ENCODE measurements at regions not wholly inside any gene's neighbourhood (a gene's known extent, or its start where the extent isn't known, plus 50 kb on each side); places are given as distances from the start of the nearest gene placed in this dataset.

DNA sequence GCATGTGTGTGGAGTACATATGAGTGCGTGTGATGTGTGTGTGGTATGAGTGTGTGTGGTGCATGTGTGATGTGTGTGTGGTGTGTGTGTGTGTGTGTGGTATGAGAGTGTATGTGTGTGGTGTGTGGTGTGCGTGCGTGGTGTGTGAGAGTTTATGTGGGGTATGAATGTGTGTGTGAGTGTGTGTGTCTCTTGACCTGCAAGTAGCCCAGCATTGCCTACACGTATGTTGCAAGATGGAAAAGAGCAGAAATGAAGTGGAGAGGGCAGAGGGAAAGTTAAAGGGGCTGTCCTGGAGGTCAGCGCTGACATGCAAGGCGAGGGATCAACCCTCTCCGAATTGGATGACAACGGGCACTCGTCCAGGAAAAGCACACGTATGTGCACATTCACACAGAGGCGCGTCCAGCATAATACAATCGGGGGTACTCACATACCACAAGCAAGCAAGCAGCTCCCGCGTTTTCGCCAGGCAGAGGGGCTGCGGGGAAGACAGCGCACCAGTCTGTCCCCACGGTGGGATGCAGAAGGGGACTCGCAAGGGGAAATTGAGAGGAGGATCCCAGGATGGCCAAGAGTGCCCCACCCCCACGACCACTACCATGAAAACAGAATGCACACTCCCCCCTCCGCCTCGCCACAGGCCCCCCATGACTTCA, 174.5 kb upstream of the AFDN start:
- Histone ChIP-seq H3K27ac (ENCODE audit: low read depth, low read length) (no peak overlapping the region), H3K9ac (ENCODE audit: low read length) (no peak overlapping the region), H3K27me3 (ENCODE audit: control insufficient read depth, insufficient read depth, low read length) (no peaks in the 10 kb centered on the region), H3K36me3 (ENCODE audit: control insufficient read depth, insufficient read depth, low read length) (no peaks in the 10 kb centered on the region), H3K9me3 (ENCODE audit: control insufficient read depth, insufficient read depth, low read depth, low read length) (no peaks in the 10 kb centered on the region), H3K4me1 (ENCODE audit: control insufficient read depth, insufficient read depth, low read length) (peaks cover 11% of the 10 kb centered on the region), H3K4me3 (ENCODE audit: low read depth, low read length) (no peak overlapping the region)

DNA sequence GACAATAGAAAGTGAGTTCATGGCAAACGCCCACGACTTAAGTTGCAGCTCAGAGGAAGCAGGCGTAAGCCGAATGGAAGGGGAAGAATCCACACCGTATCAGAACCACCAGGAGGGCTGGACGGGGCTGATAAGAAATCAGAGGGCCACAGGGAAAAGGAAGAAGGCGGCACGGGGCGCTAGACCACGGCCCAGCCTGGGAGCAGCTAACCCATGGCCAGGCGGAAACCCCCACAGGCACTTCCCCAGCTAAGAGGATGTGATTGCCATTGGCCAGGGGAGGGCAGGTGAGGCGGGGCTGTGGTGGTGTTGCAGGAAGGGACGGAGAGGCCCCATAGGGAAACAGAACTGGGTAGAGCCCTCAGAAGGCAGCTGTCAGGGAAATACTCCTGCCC, 174.0 kb upstream of the AFDN start:
- Histone ChIP-seq H3K4me3 (ENCODE audit: low read depth, low read length) (no peak overlapping the region), H3K9ac (ENCODE audit: low read length) (no peak overlapping the region), H3K27me3 (ENCODE audit: control insufficient read depth, insufficient read depth, low read length) (no peaks in the 10 kb centered on the region), H3K36me3 (ENCODE audit: control insufficient read depth, insufficient read depth, low read length) (no peaks in the 10 kb centered on the region), H3K4me1 (ENCODE audit: control insufficient read depth, insufficient read depth, low read length) (peaks cover 6% of the 10 kb centered on the region), H3K9me3 (ENCODE audit: control insufficient read depth, insufficient read depth, low read depth, low read length) (no peaks in the 10 kb centered on the region), H3K27ac (ENCODE audit: low read depth, low read length) (no peak overlapping the region)

DNA sequence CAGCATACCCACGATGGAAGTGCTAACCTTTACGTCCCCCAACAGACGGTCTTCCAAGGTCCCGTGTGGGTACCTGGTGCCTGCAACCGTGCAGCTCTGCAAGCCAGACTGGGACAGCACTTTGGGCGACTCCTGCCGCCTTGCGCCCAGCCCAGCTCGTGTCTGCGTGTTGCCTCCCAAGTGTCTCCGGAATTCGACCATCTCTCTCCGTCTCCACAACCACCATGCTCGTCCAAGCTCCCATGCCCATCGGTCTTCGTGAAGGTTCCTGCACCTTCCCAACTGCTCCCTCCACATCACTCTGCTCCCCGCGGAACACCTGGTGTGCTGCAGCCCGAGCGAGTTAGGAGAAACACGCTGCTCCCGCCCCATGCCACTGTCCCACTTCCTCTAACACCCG, 173.2 kb upstream of the AFDN start:
- no peak overlapping the region for H3K9ac ChIP-seq (ENCODE audit: low read length)
- no peak overlapping the region for H3K4me3 ChIP-seq (ENCODE audit: low read depth, low read length)
- peaks cover 3% of the 10 kb centered on the region; the same call in 1 of the 2 replicates for H3K9me3 ChIP-seq (ENCODE audit: control insufficient read depth, insufficient read depth, low read depth, low read length)
- no peaks in the 10 kb centered on the region for H3K36me3 ChIP-seq (ENCODE audit: control insufficient read depth, insufficient read depth, low read length)
- peaks cover 3% of the 10 kb centered on the region; the same call in 1 of the 2 replicates for H3K4me1 ChIP-seq (ENCODE audit: control insufficient read depth, insufficient read depth, low read length)
- H3K27ac ChIP-seq (ENCODE audit: low read depth, low read length): no peak overlapping the region
- no peaks in the 10 kb centered on the region for H3K27me3 ChIP-seq (ENCODE audit: control insufficient read depth, insufficient read depth, low read length)

DNA sequence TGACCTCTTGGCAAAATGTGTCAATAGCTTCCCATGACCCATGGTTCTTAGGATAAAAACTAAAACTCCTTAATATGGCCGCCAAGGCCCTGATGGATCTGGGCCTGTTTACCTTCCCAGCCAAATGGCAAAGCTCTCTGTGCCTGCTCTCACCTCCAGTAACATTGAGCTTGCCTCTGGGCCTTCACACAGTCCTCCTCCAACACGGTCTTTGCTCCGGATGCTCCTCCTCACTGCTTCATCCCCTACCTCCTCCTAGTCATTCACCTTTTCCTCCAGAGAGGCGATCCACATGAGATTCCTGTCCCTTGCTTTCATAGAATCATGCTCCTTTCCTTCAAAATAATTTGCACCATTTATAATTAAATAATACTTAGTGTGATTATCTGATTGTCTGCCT, 172.3 kb upstream of the AFDN start:
- Histone ChIP-seq H3K27me3 (ENCODE audit: control insufficient read depth, insufficient read depth, low read length) (no peaks in the 10 kb centered on the region), H3K4me1 (ENCODE audit: control insufficient read depth, insufficient read depth, low read length) (peaks cover 3% of the 10 kb centered on the region; the same call in 1 of the 2 replicates), H3K9ac (ENCODE audit: low read length) (no peak overlapping the region), H3K9me3 (ENCODE audit: control insufficient read depth, insufficient read depth, low read depth, low read length) (peaks cover 3% of the 10 kb centered on the region; the same call in 1 of the 2 replicates), H3K4me3 (ENCODE audit: low read depth, low read length) (no peak overlapping the region), H3K27ac (ENCODE audit: low read depth, low read length) (no peak overlapping the region), H3K36me3 (ENCODE audit: control insufficient read depth, insufficient read depth, low read length) (no peaks in the 10 kb centered on the region)

DNA sequence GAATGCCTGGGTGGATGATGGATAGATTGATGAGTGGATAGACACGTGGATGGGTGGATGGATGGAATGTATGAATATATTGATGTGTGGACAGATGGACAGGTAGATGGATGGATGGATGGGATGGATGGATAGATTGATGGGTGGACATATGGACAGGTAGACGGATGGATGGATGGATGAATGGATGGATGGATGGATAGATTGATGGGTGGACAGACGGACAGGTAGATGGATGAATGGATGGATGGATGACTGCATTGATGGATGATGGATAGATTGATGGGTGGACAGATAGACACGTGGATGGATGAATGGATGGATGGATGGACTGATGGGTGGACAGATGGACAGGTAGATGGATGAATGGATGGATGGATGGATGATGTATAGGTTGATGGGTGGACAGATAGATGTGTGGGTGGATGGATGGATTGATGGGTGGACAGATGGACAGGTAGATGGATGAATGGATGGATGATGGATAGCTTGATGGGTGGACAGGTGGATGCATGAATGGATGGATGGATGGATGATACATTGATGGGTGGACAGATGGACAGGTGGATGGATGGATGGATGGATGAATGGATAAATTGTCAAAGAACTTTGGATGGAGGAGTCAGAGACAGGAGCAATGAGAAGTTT, 171.4 kb upstream of the AFDN start:
- H3K27me3 ChIP-seq (ENCODE audit: control insufficient read depth, insufficient read depth, low read length): no peaks in the 10 kb centered on the region
- no peak overlapping the region for H3K9ac ChIP-seq (ENCODE audit: low read length)
- peaks cover 3% of the 10 kb centered on the region; the same call in 1 of the 2 replicates for H3K9me3 ChIP-seq (ENCODE audit: control insufficient read depth, insufficient read depth, low read depth, low read length)
- H3K27ac ChIP-seq (ENCODE audit: low read depth, low read length): no peak overlapping the region
- no peak overlapping the region for H3K4me3 ChIP-seq (ENCODE audit: low read depth, low read length)
- H3K36me3 ChIP-seq (ENCODE audit: control insufficient read depth, insufficient read depth, low read length): no peaks in the 10 kb centered on the region
- peaks cover 3% of the 10 kb centered on the region; the same call in 1 of the 2 replicates for H3K4me1 ChIP-seq (ENCODE audit: control insufficient read depth, insufficient read depth, low read length)

DNA sequence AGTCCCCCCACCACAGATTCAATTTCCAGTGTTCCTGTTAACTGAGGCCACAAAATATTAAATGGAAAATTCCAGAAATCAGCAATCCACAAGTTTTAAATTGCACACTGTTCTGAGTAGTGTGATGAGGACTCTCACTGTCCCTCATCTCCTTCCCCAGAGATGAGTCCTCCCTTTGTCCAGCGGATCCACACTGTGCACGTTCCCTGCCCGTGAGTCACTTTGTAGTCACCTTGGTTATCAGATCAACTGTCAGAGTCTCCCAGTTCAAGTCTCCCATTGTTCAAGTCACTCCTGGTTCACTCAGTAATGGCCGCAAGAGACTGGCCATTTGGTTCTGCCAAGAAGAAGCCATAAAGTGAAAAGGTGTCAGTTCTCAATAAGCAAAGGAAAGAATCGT, 168.6 kb upstream of the AFDN start:
- H3K9me3 ChIP-seq (ENCODE audit: control insufficient read depth, insufficient read depth, low read depth, low read length): peaks cover 3% of the 10 kb centered on the region; the same call in 1 of the 2 replicates
- no peak overlapping the region for H3K27ac ChIP-seq (ENCODE audit: low read depth, low read length)
- H3K4me1 ChIP-seq (ENCODE audit: control insufficient read depth, insufficient read depth, low read length): 0 out of 2 replicates have a peak, but pooled peaks cover 7% of the 10 kb centered on the region
- H3K36me3 ChIP-seq (ENCODE audit: control insufficient read depth, insufficient read depth, low read length): no peaks in the 10 kb centered on the region
- H3K9ac ChIP-seq (ENCODE audit: low read length): no peak overlapping the region
- H3K4me3 ChIP-seq (ENCODE audit: low read depth, low read length): no peak overlapping the region
- H3K27me3 ChIP-seq (ENCODE audit: control insufficient read depth, insufficient read depth, low read length): no peaks in the 10 kb centered on the region

DNA sequence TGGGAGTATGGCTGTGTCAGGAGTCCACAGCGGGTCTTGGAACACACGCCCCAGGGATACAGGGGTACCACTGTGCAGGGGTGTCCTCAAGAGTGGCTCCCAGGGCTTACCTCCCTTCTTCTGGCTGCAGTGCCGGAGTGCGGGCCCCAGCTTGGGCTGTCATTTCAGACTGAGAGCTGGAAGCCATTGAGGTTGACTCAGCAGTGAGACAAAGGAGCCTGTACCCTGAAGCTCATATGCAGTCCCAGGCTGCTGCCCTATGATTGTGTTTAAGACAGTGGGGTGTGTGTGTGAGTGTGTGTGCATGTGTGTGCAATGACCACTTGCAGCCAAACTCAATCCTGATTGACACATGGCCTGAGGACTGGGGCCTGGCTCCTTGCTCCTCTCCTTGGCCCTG, 167.7 kb upstream of the AFDN start:
- H3K27me3 ChIP-seq (ENCODE audit: control insufficient read depth, insufficient read depth, low read length): no peaks in the 10 kb centered on the region
- H3K36me3 ChIP-seq (ENCODE audit: control insufficient read depth, insufficient read depth, low read length): no peaks in the 10 kb centered on the region
- H3K9ac ChIP-seq (ENCODE audit: low read length): no peak overlapping the region
- H3K27ac ChIP-seq (ENCODE audit: low read depth, low read length): no peak overlapping the region
- H3K4me3 ChIP-seq (ENCODE audit: low read depth, low read length): no peak overlapping the region
- H3K9me3 ChIP-seq (ENCODE audit: control insufficient read depth, insufficient read depth, low read depth, low read length): peaks cover 3% of the 10 kb centered on the region; the same call in 1 of the 2 replicates
- H3K4me1 ChIP-seq (ENCODE audit: control insufficient read depth, insufficient read depth, low read length): 0 out of 2 replicates have a peak, but pooled peaks cover 7% of the 10 kb centered on the region

DNA sequence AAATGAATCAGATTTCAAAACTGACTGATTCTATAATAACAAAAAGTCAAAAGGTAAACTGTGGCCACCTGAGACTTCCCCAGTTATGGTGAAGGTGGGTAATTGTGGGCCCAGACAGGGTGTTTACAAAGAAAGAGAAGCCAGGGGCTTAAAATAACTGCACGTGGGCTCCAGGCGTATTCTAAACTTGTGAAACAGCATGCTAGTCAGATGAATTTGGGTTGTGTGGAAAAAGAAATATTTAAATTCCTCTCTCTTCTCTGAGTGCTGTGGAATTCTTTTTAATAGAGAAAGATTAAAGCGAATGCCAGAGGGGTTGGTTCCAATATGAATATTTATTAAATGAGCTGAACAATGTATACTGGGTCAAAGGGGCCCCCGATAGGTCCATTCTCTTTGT, 166.3 kb upstream of the AFDN start:
- 0 out of 2 replicates have a peak, but pooled peaks cover 7% of the 10 kb centered on the region for H3K4me1 ChIP-seq (ENCODE audit: control insufficient read depth, insufficient read depth, low read length)
- peaks cover 3% of the 10 kb centered on the region; the same call in 1 of the 2 replicates for H3K9me3 ChIP-seq (ENCODE audit: control insufficient read depth, insufficient read depth, low read depth, low read length)
- H3K27ac ChIP-seq (ENCODE audit: low read depth, low read length): no peak overlapping the region
- H3K9ac ChIP-seq (ENCODE audit: low read length): no peak overlapping the region
- H3K27me3 ChIP-seq (ENCODE audit: control insufficient read depth, insufficient read depth, low read length): no peaks in the 10 kb centered on the region
- no peaks in the 10 kb centered on the region for H3K36me3 ChIP-seq (ENCODE audit: control insufficient read depth, insufficient read depth, low read length)
- H3K4me3 ChIP-seq (ENCODE audit: low read depth, low read length): no peak overlapping the region

DNA sequence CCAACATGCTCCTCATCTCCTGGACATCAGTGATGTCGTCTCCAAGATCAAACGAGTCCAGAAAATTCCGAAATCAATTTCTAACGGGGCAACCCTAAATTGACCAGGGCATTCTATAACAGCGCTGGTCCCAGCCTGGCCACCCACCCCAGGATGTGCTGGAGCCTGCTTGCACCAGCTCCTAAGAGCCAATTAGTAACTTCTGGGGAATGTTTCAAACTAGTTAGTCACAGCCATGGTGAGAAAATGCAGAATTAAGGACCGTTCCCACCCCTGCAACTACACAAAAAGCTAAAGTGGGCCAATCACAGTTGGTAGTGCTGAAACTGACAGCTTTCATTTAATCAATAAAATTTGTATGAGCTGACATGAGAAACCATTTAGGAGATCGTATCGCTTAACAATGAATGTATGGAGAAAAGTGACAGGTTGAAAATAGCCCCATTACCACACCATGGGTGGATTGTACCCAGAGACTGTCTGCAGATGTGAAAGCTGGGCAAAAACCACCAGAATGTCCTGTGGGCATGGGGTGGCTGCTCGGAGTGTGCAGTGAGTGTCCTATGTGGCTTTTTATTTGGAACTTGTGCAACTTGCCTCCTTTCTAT, 165.7 kb upstream of the AFDN start:
- no peak overlapping the region for H3K9ac ChIP-seq (ENCODE audit: low read length)
- H3K4me1 ChIP-seq (ENCODE audit: control insufficient read depth, insufficient read depth, low read length): 0 out of 2 replicates have a peak, but pooled peaks cover 7% of the 10 kb centered on the region
- no peak overlapping the region for H3K4me3 ChIP-seq (ENCODE audit: low read depth, low read length)
- no peaks in the 10 kb centered on the region for H3K36me3 ChIP-seq (ENCODE audit: control insufficient read depth, insufficient read depth, low read length)
- H3K27me3 ChIP-seq (ENCODE audit: control insufficient read depth, insufficient read depth, low read length): no peaks in the 10 kb centered on the region
- H3K9me3 ChIP-seq (ENCODE audit: control insufficient read depth, insufficient read depth, low read depth, low read length): peaks cover 3% of the 10 kb centered on the region; the same call in 1 of the 2 replicates
- no peak overlapping the region for H3K27ac ChIP-seq (ENCODE audit: low read depth, low read length)

DNA sequence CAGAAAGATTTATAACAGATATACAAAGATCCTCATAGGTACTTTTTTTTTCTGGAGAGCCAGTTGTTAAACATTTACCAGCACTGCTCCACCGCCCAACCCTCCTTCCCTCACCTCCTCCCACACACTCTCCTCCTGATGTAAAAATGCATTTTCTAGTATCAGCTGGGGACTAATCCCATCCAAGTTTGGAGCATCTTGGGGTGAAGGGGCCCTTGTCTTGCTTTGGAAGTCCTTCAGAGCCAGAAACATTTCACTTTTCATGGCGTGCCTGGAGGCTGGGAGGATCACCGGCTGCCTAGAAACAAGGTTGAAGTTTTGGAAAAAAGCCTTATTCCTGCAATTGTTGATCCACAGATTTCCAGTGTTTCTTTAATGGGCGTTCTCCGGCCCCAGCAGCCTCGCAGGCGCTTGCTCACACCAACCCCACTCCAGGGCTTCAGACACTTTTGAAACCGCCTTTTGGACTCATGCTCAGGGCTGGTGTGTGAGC, 165.1 kb upstream of the AFDN start:
- no peak overlapping the region for H3K27ac ChIP-seq (ENCODE audit: low read depth, low read length)
- H3K9me3 ChIP-seq (ENCODE audit: control insufficient read depth, insufficient read depth, low read depth, low read length): peaks cover 3% of the 10 kb centered on the region; the same call in 1 of the 2 replicates
- H3K9ac ChIP-seq (ENCODE audit: low read length): no peak overlapping the region
- no peaks in the 10 kb centered on the region for H3K27me3 ChIP-seq (ENCODE audit: control insufficient read depth, insufficient read depth, low read length)
- H3K36me3 ChIP-seq (ENCODE audit: control insufficient read depth, insufficient read depth, low read length): no peaks in the 10 kb centered on the region
- H3K4me1 ChIP-seq (ENCODE audit: control insufficient read depth, insufficient read depth, low read length): 0 out of 2 replicates have a peak, but pooled peaks cover 9% of the 10 kb centered on the region
- H3K4me3 ChIP-seq (ENCODE audit: low read depth, low read length): no peak overlapping the region

Measured in HUES6 (cell line).